Heart left ventricle (tissue), 13 donors: ENCODE measurements at regions not wholly inside any gene's neighbourhood (a gene's known extent, or its start where the extent isn't known, plus 50 kb on each side); places are given as distances from the start of the nearest gene placed in this dataset.

Experiments
- CTCF ChIP-seq, 12 donors: fragments of 200-600 bp; sonication (generic) in 4 of 12; IDR thresholded peaks; one replicate each; pipeline versions ENCODE4 v1.5.0 to v1.8.0; 2018 to 2022; ENCODE audit warnings: antibody characterized with exemption in 12 of 12, mild to moderate bottlenecking in 5 of 12
- POLR2A ChIP-seq, 2 donors: fragments of 450-650 bp; IDR thresholded peaks; one replicate each; pipeline ENCODE4 v1.6.1; 2017; ENCODE audit warnings: antibody characterized with exemption in 2 of 2, mild to moderate bottlenecking in 2 of 2, moderate library complexity in 2 of 2
- donor health status: ischemic (EF 13 %, LVEDD 7.1; RV severe dilation, severe dysfunction).
- donor health status: DM: no; HTN: yes; CAD: no.
- donor health status: DM: no; HTN: no; CAD: no.
- donor health status: ischemic (EF 25% LVEDD 6.9; RV normal size, moderate dysfunction).
- donor health status: ischemic (EF 25% LVEDD 5.7; RV mildly dilated, moderate dysfunction).
- donor health status: ischemic (EF 35%, LVEDD 5.7; RV mildly dilated, moderate dysfunction).
- donor health status: nonischemic (EF 11% LVEDD 7.7; RV severe dilation, severe dysfunction).
- donor health status: DM: yes; HTN: yes; CAD: no.
- donor health status: PGD.
- donor health status: ischemic (EF 29% LVEDD 5.4; RV normal size, mild dysfunction).
- donor health status: nonischemic (EF 23%, LVEDD 6.1; RV moderate dilation, normal function).

DNA sequence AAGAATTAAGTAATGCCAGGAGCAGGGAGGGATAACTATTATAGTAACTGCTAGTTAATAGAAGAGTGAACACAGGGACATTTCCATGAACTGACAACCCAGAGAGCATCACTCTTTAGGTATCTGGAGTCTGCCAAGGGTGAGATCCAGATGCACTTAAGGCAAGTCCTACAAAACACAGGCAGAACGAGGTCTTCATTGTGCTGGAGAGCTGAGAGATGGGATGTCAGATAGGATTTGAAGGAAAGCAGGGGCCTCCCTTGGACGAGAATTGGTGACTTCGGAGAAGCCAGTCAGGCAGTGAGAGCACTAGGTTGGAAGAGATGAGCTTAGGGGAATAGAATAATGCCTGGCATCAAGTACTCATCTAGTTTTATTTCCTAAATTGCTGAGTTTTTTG is 684.5 kb downstream of the GATA3 start:
- TF ChIP-seq CTCF (IDR thresholded peaks at IDR 0.05) (no peak), POLR2A (IDR thresholded peaks at IDR 0.05) (no peak)
